ENCODE measurements at regions not wholly inside any gene's neighbourhood (a gene's known extent, or its start where the extent isn't known, plus 50 kb on each side); places are given as distances from the start of the nearest gene placed in this dataset.
"Not testable (repeated sequence)": the region's sequence is repeated elsewhere in the genome, so short reads cannot be mapped to it uniquely, and the experiment has no call there.

- no peak overlapping the region for H3K27ac ChIP-seq
Measured at GRCh38 chr7:89826121-89826520, 328.1 kb upstream of the STEAP1 start.

GRCh38 chr7:89826557-89826956 is 327.7 kb upstream of the STEAP1 start:
- TF ChIP-seq ZFX (IDR thresholded peaks at IDR 0.05) (no peak), CTCF (conservative IDR thresholded peaks at IDR 0.05) (peak; percentile 16)
- no peak overlapping the region for H3K27ac ChIP-seq

More at GRCh38 chr7:89826121-89826520, 328.1 kb upstream of the STEAP1 start:
- TF ChIP-seq CTCF (conservative IDR thresholded peaks at IDR 0.05), result no peak
- no peak for TF ChIP-seq ZFX (IDR thresholded peaks at IDR 0.05)

DNA sequence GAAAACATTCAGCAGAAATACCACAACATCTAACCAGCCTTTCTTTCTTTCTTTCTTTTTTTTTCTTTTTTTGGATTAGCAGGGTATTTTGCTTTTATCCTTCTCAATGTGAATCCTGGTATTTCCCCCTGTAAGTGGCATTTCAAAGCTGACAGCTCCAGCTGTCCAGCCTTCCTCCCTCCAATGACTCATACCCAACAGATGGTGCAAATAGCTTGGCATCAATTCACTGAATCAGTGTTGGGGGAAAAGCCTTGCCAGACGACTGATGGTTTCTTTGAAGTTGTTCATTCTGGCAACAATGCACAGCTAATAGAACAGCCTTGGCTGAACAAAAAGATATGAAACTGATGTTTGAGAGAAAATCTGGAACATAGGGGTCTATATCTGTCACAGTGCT is 316.8 kb upstream of the STEAP1 start:
- H3K27ac ChIP-seq, result no peak overlapping the region
- TF ChIP-seq ZFX (IDR thresholded peaks at IDR 0.05) (no peak), CTCF (conservative IDR thresholded peaks at IDR 0.05) (no peak)

DNA sequence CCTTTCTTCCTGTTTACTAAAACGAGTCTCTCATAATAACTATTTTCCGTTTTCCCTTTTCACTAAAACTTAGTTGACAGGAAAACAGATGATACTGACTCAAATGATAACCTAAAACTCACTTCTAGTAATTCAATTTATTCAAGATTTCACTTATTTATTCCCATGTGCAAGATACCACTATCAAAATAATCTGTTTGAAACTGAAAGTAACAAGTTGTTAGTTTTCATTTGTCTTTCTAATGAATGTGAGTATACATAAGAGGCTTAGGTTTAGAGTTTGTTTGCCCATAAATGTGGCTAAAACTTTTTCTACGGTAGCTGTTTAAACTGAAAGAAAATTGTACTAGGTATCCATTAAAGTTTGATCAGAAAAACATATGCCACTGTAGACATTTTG is 314.9 kb upstream of the STEAP1 start:
- TF ChIP-seq CTCF (conservative IDR thresholded peaks at IDR 0.05) (no peak), ZFX (IDR thresholded peaks at IDR 0.05) (no peak)
- no peak overlapping the region for H3K27ac ChIP-seq

DNA sequence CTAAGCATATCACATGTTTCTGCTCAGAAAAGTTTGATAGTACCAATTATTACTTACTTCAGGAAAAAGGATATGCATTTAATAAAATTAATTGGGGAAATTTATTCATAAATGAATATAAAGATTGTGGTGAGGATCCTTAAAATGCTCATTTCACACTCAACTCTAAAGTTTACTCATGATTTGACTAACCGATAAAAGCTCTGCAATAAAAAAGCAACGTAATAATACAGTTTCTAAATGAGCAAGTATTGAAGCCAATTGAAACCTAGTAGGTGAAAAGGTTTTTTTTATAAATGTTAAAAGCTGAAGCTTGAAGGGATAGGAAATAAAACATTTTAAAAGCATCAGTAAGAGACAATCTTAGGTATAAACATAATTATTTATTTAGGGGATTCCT is 308.3 kb upstream of the STEAP1 start:
- TF ChIP-seq CTCF (conservative IDR thresholded peaks at IDR 0.05), result no peak
- no peak for TF ChIP-seq ZFX (IDR thresholded peaks at IDR 0.05)
- H3K27ac ChIP-seq, result no peak overlapping the region

DNA sequence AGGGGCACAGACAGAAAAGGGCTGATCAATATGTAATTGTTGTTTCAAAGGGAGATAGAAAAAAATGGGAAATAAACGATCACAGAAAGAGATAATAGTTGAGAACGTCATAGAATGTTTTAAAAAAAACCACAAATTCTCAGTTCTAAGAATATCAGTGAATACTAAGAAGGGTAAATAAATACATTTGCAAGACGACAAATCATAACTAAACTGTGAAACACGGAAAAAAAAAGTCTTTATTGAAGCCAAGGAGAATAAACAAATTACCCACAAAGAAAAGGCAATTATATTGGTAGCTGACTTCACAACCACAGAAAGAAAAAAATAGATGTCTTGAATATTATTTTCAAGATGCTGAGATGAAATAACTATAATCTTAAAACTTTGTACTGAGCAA is 305.2 kb upstream of the STEAP1 start:
- no peak overlapping the region for H3K27ac ChIP-seq
- no peak for TF ChIP-seq CTCF (conservative IDR thresholded peaks at IDR 0.05)
- TF ChIP-seq ZFX (IDR thresholded peaks at IDR 0.05), result no peak

DNA sequence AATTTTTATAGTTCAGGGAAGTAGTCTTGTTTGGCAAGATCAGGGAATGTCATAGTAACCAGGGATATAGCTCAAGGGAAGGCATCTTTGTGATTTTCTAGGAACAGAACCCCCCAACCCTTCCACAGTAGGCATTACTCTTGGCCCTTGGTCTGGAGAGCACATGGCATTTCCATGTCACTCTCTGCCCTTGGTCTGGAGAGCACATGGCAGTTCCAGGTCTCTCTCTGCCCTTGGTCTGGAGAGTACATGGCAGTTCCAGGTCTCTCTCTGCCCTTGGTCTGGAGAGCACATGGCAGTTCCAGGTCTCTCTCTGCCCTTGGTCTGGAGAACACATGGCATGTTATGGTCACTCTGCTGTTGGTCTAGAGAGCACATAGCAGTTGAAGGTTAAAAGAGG is 297.2 kb upstream of the STEAP1 start:
- H3K27ac ChIP-seq, result not testable (repeated sequence)

GRCh38 chr7:89857767-89858166 is 296.5 kb upstream of the STEAP1 start:
- no peak for TF ChIP-seq ZFX (IDR thresholded peaks at IDR 0.05)
- TF ChIP-seq CTCF (conservative IDR thresholded peaks at IDR 0.05), result no peak

More at GRCh38 chr7:89857767-89858166, 296.5 kb upstream of the STEAP1 start:
- no peak overlapping the region for H3K27ac ChIP-seq
